ENCODE measurements at regions not wholly inside any gene's neighbourhood (a gene's known extent, or its start where the extent isn't known, plus 50 kb on each side); places are given as distances from the start of the nearest gene placed in this dataset.

DNA sequence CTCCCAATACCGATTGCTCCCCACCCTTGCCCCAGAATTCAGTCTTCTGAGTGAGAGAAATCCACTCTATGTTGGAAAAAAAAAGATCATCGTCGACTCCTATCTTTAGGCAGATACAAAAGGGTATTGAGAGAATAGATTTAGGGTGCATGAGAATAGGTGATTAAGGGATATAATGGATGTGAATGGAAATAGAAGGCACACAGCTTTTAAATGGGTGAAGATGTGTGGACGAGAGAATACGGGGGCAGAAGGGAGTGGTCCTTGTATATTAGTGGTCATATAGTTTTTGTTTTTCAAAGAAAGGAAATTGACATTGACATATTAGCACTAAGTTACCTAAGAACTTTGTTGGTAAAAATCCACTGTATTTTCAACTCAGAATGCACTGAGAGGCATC, 98.6 kb upstream of the HDAC9 start:
- intact Hi-C loops (cut with micrococcal nuclease; ENCODE audit: unreplicated experiment) (no loop called here), in situ Hi-C loops (cut with HindIII; ENCODE audit: extremely low pct_ligation_motif_present, low pct_unique_long_range_greater_than_20kb) (no loop called here)
- CTCF ChIA-PET (ENCODE audit: low intra/inter-chr PET ratio, low total read pairs): no interaction called here
- FAIRE-seq (no peak), ATAC-seq (no peak), DNase-seq (ENCODE audit: low spot score) (no peak)
- Histone ChIP-seq H3K9ac (ENCODE audit: insufficient read depth, low read depth, low read length) (no peak overlapping the region), H3K27ac (ENCODE audit: extremely low read length, insufficient read depth, low read length) (no peak overlapping the region), H3K4me1 (ENCODE audit: insufficient read depth, low read length) (no peaks in the 10 kb centered on the region), H2AFZ (ENCODE audit: low read length) (no peak overlapping the region), H3K36me3 (replicated peaks in 1 of 2; ENCODE audit: control insufficient read depth in 1 of 2, insufficient read depth in 2 of 2, low read length in 2 of 2) (no peaks in the 10 kb centered on the region), H3K9me3 (ENCODE audit: low read length) (no peaks in the 10 kb centered on the region), H3K79me2 (ENCODE audit: insufficient read depth, low read length) (no peaks in the 10 kb centered on the region), H3K4me2 (ENCODE audit: low read depth, low read length) (no peak overlapping the region), H3K27me3 (ENCODE audit: control insufficient read depth in 1 of 2, insufficient read depth in 2 of 2, low read length in 2 of 2) (no peaks in the 10 kb centered on the region), H3K4me3 (replicated peaks in 1 of 3; ENCODE audit: insufficient read depth in 1 of 3, low read depth in 2 of 3, low read length in 3 of 3) (no peak overlapping the region), H4K20me1 (ENCODE audit: insufficient read depth, low read length) (no peaks in the 10 kb centered on the region)
- 1% methylated on average over 5 of the region's 5 CpGs for WGBS (ENCODE audit: low lambda C conversion rate)
- POLR2A ChIA-PET: no interaction called here
- no TSS peak for BruUV-seq (replicated peaks)
- TF ChIP-seq, protein P1, sequence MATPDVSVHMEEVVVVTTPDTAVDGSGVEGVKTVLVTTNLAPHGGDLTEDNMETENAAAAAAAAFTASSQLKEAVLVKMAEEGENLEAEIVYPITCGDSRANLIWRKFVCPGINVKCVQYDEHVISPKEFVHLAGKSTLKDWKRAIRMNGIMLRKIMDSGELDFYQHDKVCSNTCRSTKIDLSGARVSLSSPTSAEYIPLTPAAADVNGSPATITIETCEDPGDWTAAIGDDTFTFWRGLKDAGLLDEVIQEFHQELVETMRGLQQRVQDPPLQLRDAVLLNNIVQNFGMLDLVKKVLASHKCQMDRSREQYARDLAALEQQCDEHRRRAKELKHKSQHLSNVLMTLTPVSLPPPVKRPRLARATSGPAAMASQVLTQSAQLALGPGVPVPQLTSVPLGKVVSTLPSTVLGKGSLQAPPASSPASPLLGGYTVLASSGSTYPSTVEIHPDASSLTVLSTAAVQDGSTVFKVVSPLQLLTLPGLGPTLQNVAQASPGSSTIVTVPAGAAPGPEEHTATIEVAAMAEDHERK (CRISPR knock-in tag; IDR thresholded peaks at IDR 0.05; ENCODE audit: low read depth): no peak
- TF ChIP-seq, protein P2, sequence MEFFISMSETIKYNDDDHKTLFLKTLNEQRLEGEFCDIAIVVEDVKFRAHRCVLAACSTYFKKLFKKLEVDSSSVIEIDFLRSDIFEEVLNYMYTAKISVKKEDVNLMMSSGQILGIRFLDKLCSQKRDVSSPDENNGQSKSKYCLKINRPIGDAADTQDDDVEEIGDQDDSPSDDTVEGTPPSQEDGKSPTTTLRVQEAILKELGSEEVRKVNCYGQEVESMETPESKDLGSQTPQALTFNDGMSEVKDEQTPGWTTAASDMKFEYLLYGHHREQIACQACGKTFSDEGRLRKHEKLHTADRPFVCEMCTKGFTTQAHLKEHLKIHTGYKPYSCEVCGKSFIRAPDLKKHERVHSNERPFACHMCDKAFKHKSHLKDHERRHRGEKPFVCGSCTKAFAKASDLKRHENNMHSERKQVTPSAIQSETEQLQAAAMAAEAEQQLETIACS (CRISPR knock-in tag; IDR thresholded peaks at IDR 0.05): no peak
- TF ChIP-seq ZNF703 (CRISPR knock-in tag; IDR thresholded peaks at IDR 0.05; ENCODE audit: borderline replicate concordance): no peak
- no peak for TF ChIP-seq ZNF614 (CRISPR knock-in tag; IDR thresholded peaks at IDR 0.05; ENCODE audit: borderline replicate concordance)
- TF ChIP-seq GTF3A (CRISPR knock-in tag; conservative IDR thresholded peaks at IDR 0.05): no peak
- no peak for TF ChIP-seq REXO4 (CRISPR knock-in tag; IDR thresholded peaks at IDR 0.05; ENCODE audit: borderline replicate concordance)
- no peak for TF ChIP-seq SSRP1 (CRISPR knock-in tag; IDR thresholded peaks at IDR 0.05)
